Fibroblast of skin of right quadriceps (primary cell): ENCODE measurements at regions not wholly inside any gene's neighbourhood (a gene's known extent, or its start where the extent isn't known, plus 50 kb on each side); places are given as distances from the start of the nearest gene placed in this dataset.

Experiments used
- DNase-seq: peaks from one replicate; pipeline ENCODE4 v3.0.0-alpha.2; 2013

DNA sequence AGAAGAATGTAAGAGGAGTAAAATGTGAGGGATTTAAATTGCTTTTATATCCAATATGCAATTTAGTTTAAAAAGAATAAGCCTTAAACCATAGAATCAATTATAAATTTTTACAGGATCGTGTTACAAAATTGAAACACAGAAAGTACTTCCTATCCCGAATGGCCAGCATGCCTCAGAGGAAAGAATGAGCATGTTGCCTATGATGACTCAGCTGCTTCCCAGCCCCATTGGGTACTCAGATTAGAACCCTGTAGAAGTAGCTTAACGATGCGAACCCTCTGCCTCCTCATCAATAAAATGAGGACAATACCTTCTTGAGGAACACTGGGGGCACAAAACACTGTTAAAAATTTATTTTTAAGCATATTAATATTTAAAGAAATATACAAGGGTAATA, 113.4 kb upstream of the CDK1 start:
- DNase-seq = peak; percentile 32

DNA sequence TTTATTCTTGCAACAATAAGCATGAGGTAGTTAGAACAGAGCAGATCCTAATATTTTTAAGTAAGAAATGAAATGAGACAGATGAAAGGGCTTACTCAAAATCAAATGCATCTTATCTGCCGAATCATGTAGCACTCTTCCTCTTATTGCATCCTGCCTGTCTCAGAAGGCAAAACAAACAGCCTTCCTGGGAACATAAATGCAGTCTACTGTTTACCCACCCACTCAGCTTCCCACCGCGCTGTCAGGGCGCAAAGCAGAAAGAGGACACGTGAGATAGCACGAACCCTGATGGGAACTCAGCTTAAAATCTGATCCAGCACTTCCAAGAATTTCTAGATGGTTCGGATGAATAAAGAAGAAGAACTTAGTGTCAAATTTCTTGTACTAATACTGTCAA, 114.4 kb upstream of the CDK1 start:
- DNase-seq = no peak

DNA sequence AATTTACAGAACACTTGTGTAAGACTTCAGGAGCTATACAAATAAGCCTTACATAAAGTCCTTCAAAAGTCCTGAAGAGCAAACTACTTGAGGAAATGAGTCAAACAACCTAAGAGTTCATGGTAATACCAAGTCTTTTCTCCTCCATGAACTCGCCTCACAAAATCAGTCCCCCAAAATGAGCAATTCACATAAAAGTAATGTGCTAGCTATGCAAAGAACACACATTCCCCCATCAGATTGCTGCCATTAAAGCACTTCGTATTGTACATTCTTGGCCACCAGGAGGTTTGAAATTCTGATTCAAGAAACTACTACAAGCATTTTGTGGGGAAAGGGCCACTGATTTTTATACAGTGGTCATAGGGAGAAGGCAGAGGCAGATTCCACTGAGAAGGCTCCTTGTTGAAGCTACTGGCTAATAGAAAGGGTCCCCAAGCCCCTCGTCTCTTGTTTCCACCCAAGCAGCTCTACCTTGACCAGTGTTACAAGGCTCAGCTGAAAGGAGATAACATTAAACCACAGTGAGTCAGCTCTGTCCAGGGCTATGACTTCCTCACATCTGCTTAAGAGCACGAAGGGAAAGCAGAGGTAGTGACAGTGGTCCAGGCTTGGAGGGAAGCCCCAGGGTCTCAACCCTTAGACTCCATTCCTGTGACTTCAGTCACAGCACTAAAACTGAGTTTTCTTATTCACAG, 115.2 kb upstream of the CDK1 start:
- DNase-seq = peak; percentile 52

DNA sequence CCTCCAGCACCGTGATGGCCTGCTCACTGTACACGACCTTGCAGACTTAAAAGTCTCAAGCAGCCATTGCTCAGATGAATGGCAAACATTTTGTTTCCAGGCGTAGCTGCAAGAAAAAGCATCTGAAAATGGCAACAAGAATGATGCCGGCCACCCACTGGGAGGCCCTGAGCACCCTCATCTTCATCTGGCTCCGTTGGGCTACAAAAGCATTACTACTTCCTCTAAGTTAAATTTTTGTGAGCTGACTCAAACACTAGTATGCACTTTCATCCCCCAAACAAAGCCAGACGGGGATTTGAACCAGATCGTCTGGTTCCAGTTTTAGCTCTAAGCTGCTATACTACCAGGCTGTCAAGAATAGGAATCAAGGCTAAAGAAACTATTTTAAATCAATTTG, 116.6 kb upstream of the CDK1 start:
- peak; percentile 88 for DNase-seq

DNA sequence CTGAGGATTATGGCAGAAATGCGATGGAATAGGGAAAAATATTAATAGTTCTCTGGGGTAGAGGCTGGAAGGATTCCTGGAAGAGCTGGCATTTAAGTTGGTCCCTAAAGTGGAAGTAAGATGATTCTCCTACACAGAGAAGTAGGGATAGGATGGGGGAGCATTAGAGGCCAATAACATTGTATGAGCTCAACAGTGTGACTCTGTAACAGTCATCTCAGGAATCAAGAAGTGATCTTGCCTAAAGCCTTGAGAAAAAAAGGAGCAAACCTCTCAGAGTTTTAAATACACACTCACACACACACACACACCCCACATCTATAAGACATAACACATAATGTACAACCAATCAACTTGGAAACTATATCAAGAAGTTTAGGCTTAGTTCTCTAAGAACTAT, 117.7 kb upstream of the CDK1 start:
- no peak for DNase-seq

DNA sequence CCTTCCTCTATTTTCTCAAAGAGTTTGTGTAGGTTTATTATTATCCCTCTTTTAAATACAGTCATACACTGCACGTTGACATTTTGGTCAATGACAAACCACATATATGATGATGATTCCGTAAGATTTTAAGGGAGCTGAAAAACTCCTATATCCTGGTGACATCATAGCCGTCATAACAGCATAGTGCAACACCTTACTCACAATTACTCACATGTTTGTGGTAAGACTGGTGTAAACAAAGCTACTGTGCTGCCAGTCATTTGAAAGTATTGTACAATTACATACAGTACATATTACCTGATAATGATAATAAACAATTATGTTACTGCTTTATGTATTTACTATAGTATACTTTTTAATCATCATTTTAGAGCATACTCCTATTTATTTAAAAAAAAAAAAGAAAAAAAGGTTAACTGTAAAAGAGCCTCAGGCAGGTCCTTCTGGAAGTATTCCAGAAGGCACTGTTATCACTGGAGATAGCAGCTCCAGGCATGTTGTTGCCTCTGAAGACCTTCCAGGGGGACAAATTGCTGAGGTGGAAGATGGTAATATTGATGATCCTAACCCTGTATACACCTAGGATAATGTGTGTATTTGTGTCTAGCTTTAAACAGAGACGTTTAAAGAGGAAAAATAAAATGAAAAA, 123.3 kb upstream of the CDK1 start:
- peak; percentile 57 for DNase-seq

DNA sequence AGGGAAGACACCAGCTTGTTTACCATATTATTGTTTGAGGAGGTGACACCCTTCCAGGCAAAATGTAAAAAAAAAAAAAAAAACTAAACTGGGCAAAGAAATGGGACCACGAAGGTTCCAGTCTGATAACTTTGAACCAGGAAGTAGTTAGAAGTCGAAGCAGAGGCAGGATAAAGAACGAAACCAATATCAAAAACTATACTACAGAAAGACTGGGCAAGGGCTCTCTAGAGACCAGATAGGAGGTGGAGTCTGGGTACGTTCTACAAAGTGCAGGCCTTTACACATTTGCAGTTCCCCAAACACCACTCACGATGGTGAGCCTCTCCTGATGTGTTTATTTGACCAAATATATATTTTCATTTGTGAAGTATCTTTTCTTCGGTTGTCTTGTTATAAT, 125.7 kb upstream of the CDK1 start:
- no peak for DNase-seq

DNA sequence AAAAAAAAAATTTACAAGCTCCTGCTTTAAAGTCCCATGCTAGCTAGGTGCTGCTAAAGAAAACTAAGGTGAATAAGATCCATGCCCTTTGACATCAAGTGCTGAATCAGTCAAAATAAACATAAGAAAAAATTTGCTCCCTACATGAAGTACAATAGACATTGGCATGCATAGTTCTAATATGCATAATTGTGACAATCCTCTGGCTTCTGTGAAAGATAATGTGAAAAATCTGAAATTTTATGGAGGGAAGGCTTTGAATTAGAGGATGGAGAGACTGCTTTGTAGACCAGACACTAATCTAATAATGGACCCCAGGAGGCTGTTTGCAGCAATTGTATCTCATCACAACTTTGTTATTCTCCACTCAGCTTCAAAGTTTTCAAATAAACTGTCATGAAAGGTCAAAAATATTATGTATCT, 127.9 kb upstream of the CDK1 start:
- no peak for DNase-seq

DNA sequence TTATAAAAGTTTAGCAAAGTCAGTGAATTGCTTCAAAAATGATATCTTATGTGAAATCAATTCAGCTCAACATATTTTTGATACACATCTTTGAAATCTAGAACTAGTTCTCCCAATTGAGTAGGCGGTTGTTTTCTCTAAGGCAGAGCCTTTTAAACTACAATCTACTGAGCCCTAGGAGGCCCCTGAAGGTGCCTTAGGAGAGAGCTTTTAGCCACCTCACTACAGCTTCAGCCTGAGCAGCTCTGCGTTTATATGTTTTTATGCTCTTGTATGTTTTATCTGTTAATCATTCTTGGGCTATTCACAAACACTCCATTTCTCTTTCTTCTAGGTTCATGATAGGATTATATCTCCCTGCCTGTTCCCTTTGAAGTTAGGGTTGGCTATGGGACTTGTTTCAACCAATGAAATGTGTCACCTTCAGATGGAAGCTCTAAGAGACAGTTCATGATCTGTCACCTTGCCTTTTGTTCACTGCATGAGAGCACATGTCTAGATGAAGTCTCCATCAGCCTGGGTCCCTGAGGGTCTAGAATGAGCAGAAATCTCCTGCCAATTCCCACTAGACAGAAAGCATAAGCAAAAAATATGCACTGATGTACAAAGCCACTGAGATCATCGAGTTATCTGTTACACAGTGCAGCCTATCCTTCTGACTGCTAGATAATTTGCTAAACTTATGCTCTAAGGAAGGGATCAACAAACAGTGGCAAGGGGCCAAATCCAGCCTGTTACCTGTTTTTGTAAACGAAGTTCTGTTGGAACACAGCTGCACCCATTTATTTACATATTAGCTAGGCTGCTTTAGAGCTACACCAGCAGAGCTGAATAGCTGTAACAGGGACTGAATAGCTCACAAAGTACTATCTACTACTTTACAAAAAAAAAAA, 128.5 kb upstream of the CDK1 start:
- no peak for DNase-seq

DNA sequence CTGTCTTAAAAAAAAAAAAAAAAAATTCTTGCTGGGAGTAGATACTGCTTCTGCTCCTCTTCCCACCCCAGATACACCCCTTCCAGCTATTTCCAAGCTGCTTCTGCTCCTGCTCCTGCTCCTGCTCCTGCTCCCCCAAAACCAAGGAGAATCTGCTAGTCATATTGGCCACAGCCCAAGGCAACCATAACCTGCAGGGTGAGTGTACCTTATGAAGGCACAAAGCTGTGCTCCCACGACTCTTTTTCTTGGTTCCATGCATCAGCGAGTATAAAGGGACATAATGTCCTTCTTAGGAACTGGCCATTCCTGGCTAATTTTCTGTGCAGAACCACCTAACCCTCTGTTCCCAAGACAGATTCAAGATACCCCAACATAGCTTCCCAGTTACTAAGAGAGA, 129.5 kb upstream of the CDK1 start:
- DNase-seq = no peak

DNA sequence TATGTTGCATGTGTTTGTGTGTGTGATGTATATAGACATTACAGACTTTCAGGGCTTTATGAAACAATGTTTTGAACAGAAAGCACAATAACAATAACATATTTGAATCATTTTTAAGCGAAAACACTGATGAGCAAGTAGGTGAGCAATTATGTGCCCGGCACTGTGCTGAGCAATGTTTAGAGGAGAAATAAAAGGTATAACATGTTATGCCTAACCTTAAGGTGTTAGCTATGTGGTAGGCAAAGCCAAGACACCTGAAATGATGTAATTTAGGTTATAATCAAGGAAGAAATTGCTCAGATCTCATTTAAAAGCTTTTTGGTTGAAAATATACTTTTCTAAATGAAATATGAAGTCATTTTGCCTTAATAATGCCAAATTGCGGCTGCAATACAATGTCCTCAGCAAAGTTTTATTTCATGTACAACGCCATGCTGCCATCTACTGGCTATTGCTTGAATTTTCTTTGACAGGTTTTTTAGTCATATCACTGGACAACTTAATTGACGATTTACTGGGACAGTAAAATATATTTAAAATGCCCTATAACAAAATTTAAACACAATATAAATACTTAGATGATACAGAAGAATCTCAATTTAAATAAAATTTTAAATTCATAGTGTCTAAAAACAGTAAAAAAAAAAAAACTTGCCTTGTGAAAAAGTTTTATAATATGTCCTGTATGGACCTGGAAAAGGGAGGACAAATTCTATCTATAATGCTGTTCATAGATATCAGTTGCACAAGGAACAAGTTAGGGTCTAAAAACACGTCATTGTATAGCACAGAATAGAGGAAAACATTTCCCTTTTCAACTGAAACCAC, 131.1 kb upstream of the CDK1 start:
- peak; percentile 64 for DNase-seq

DNA sequence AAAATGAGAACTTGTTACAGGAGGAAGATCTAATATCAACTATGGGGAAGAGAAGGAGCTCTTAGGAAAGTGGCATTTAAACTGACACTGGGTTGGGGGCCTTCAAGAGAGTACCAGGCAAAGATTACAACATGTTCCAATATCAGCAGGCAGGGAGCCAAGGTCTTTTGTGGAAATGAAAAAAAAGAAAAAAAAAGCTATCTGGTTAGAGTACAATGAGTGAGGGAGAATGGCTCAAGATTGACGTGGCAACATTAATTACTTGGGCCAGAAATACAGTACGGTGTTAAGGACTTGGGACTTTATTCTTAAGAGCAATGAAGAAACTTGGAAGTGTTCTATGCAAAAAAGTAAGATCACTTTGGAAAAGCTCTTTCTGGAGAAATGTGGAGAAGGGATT, 132.3 kb upstream of the CDK1 start:
- no peak for DNase-seq

DNA sequence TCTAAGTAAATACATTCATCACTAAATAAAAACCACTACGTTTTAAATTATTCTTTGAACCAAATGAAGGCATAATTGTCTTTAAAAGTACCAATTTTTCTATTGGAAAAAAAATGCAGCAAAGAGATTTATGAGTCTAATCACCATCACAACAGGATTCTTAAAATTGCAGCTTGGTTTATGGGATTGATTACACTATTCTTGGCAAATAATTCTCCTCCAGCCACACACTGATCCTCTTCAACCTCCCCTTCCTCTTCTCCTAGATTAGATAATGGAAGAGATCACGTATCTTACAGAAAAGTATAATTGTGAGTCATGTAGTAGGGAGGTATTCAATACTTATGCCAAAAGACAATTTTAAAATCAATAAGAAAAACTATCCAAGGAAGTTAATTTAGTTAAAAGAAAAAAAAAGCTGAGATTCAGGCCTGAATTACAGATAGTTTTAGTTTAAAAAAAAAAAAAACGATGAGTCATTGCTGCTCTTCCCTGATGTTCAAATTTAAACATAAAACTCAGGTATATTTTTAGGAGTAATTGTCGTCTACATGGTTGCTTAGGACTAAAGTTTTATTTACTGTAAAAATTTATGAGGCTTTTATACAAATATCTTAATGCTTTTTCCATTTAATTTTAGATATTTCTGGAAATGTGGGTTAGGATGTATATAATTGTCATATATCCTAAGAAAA, 133.7 kb upstream of the CDK1 start:
- no peak for DNase-seq

DNA sequence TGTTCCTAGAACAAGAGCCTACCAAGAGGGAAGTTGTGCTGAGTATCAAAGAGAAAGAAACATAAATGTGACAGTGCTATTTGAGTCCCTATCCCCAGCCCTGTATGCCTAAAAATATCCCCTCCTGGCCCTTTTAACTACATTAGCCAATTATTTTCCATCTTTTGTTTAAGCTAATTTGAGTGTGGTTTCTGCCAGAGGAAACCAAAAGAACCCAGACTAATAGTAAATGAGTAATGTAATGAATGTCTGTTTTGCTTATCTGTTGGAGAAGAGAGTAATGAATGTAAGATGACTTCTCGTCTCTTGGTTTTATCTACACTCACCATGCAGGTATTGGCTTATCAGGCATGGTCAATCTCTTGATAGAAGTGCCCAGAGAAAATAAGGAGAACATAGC, 134.4 kb upstream of the CDK1 start:
- DNase-seq = no peak

DNA sequence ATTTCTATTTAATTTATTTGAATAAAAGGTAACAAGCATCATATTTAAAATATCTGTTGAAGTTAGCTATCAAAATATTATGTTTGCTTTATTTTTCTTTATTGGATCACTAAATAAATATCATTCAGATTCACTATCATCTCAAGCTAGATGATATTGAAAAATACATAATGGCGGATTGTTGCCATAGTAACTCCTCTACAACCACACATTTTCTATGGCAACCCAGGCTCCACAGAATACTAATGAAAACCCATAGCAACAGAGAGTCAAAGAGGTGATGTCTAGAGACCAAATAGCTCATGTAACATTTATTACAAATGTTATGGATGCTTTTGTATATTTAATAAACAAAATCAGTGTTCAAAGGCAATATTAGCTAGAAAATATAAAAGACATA, 148.9 kb upstream of the CDK1 start:
- DNase-seq = no peak

DNA sequence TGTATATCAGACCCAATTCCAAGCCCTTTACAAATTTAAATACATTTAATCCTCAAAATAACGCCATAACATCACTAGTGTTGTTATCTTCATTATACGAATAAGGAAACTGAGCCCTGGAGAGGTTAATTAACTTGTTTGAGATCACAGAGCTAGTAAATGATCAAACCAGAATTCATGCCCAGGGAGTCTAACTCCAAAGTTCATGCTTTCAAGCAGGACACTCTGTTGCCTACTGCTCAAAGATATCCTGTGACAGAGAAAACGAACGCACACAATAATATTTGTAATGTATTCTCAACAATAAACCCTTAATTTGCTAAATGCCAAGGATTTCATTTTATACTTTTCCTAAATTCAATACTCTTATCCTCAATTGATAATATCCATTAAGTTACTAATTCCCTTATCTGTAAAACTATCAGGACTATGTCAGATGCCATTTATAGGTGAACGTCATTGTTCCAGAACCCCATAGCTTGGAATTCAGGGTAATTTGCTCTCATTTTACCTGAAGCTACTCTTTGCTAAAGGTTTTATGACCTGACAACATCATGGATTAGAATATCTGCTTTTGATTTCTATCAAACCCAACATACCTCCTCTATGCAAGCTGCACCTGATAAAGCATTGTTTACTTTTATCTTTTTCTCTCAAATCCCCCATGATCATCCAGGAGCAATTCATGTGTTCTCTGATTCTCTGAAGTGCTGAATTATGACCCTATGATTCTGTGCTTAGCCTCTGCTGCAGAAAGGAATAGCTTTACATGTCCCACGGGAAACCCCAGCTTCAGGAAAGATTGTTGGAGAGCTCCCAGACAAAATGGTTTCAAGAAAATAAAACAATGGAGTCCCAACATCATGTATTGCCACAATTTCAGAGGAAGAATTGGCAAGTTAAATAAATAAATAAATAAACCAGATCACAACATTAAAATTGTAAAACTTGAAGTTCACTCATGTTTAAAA, 150.2 kb upstream of the CDK1 start:
- DNase-seq = no peak

DNA sequence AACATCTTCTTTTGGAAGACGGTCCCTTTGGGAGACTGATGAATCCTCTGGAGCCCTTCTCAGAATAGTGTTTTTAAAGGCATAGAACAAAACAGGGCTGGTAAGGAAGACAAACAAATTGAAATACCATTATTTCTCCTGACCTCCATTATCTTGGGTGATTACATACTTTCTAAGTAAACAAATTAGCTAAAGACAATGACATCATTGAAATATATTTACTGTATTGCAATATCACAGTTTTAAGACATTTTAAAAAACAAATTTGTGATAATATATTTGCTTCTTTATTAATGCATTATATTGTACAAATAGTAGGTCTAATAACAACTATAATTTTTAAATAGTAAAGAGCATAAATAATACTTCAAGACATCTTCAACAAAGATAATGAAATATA, 152.2 kb upstream of the CDK1 start:
- DNase-seq = no peak

DNA sequence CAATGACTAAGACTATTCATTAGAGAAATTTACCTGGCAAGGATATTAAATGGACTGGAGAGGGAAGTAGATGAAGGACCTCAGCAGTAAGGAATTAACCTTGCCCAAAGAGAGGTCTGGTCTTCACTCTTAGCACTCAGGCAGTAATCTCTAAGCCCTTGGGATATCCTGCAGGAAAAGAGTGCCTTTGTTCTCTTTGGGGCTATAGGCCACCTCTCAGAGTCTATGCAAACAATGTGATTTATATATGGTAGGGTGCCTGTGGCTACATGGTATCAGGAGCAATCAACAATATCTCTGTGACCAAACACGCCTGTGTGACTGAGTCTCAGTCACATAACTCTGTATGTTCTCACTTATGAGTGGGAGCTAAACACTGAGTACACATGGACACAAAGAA, 154.7 kb upstream of the CDK1 start:
- no peak for DNase-seq

DNA sequence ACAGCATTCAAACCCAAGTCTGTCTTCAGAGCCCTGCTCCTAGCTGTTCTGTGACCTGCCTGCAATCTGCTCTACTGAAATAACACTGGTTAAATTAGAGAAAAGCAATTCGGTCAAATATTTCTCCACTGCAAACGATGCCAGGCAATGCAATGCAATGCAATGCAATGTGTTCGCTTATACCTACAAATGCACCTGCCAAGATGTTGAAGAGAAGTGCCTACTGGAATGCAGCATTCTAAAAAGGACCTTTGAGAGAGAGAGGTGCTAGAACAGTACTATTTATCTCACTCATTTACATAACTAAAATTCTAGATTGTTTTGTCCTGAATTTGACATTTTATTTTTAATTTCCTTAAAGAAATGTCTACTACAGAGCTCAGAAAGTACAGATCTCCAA, 157.3 kb upstream of the CDK1 start:
- DNase-seq = no peak

DNA sequence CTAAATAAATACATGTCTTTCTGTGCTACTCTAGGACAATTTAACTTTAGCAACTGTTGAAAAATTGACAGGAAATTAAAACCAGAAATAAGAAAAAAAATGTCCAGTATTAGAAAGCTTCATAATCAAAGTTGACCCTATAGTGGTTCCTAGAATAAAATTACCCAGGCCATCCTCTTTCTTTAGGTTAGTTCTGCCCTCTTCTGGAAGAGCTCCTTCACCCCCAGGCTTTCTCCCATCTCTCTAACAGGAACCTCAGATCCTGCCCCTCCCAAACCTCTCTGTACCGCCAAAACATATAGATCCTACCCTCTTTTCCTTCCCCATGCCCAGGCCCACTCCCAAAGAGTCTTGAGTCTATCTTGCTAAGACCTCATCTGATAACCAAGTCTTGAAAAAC, 159.4 kb upstream of the CDK1 start:
- no peak for DNase-seq

DNA sequence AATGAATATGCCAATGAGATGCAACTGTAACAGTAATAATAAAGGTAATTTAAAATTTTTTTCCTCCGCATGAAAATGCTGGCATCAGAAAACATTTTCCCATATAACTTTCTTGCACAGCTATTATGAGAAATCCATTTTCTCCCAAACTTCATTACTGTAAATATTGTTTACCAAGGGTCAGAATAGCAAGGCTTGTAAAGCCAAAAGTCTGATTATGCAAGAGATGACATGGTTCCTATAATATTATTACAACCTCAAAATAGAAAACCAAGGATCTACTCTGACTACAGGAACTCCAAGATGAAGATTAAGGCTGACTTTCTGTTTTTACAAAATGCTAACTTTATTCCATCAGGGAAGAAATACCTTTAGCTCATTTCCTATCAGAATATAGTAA, 162.7 kb upstream of the CDK1 start:
- no peak for DNase-seq
